Stomach (tissue), 4 donors: ENCODE measurements at regions not wholly inside any gene's neighbourhood (a gene's known extent, or its start where the extent isn't known, plus 50 kb on each side); places are given as distances from the start of the nearest gene placed in this dataset.

Experiments
- EP300 ChIP-seq: sonication (generic); formaldehyde crosslinking; IDR thresholded peaks from one replicate; pipeline ENCODE4 v1.6.1; 2017; ENCODE audit warnings: antibody characterized with exemption
- POLR2A ChIP-seq, 4 donors: fragments of 450-650 bp; IDR thresholded peaks; one replicate each; pipeline ENCODE4 v1.6.1; 2016; ENCODE audit warnings: antibody characterized with exemption in 4 of 4, control low read depth in 2 of 4, mild to moderate bottlenecking in 1 of 4, moderate library complexity in 1 of 4
- POLR2AphosphoS5 ChIP-seq, 3 donors: sonication (generic); formaldehyde crosslinking; IDR thresholded peaks; one replicate each; pipeline ENCODE4 v1.6.1; 2016; ENCODE audit warnings: antibody characterized with exemption in 3 of 3
- TF ChIP-seq, protein P1 (sequence below), 7 experiments: fragments of 450-650 bp in 4 of 7; fragments of 200-600 bp in 3 of 7; sonication (generic) in 3 of 7; IDR thresholded peaks; one replicate each; pipeline ENCODE4 v1.5.1; 2016 to 2019; ENCODE audit warnings: antibody characterized with exemption in 7 of 7, control low read depth in 2 of 7, mild to moderate bottlenecking in 1 of 7

- TF ChIP-seq, protein P1, sequence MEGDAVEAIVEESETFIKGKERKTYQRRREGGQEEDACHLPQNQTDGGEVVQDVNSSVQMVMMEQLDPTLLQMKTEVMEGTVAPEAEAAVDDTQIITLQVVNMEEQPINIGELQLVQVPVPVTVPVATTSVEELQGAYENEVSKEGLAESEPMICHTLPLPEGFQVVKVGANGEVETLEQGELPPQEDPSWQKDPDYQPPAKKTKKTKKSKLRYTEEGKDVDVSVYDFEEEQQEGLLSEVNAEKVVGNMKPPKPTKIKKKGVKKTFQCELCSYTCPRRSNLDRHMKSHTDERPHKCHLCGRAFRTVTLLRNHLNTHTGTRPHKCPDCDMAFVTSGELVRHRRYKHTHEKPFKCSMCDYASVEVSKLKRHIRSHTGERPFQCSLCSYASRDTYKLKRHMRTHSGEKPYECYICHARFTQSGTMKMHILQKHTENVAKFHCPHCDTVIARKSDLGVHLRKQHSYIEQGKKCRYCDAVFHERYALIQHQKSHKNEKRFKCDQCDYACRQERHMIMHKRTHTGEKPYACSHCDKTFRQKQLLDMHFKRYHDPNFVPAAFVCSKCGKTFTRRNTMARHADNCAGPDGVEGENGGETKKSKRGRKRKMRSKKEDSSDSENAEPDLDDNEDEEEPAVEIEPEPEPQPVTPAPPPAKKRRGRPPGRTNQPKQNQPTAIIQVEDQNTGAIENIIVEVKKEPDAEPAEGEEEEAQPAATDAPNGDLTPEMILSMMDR (IDR thresholded peaks at IDR 0.05), result no peak
- TF ChIP-seq POLR2AphosphoS5 (IDR thresholded peaks at IDR 0.05) (no peak), EP300 (no peak), POLR2A (IDR thresholded peaks at IDR 0.05) (no peak)
These were observed 600.3 kb downstream of the SPRY1 start for GRCh38 chr4:123996718-123997510.
